HEK293 (cell line): ENCODE measurements at regions not wholly inside any gene's neighbourhood (a gene's known extent, or its start where the extent isn't known, plus 50 kb on each side); places are given as distances from the start of the nearest gene placed in this dataset.

ENCODE experiments used
- MYNN ChIP-seq: fragments of 450-650 bp; formaldehyde crosslinking; IDR thresholded peaks from 2 replicates; pipeline ENCODE4 v1.5.1; 2016; ENCODE audit warnings: missing biosample characterization, missing genetic modification characterization, borderline replicate concordance
- SP7 ChIP-seq: fragments of 450-650 bp; formaldehyde crosslinking; IDR thresholded peaks from 2 replicates; pipeline ENCODE4 v1.5.1; 2016; ENCODE audit warnings: missing biosample characterization, missing genetic modification characterization
- ZNF140 ChIP-seq: fragments of 450-650 bp; formaldehyde crosslinking; IDR thresholded peaks from 2 replicates; pipeline ENCODE4 v1.5.1; 2016; ENCODE audit warnings: missing biosample characterization, missing genetic modification characterization
- ZNF157 ChIP-seq: fragments of 450-650 bp; formaldehyde crosslinking; IDR thresholded peaks from 2 replicates; pipeline ENCODE4 v1.5.1; 2016; ENCODE audit warnings: missing biosample characterization, missing genetic modification characterization
- ZNF184 ChIP-seq: fragments of 450-650 bp; IDR thresholded peaks from 2 replicates; pipeline ENCODE4 v1.5.1; 2018; ENCODE audit warnings: missing biosample characterization, mild to moderate bottlenecking, missing genetic modification characterization
- ZNF837 ChIP-seq: fragments of 450-650 bp; formaldehyde crosslinking; IDR thresholded peaks from 2 replicates; pipeline ENCODE4 v1.5.1; 2016; ENCODE audit warnings: missing biosample characterization, missing genetic modification characterization
- TF ChIP-seq, protein P1 (sequence below): fragments of 450-650 bp; formaldehyde crosslinking; IDR thresholded peaks from 2 replicates; pipeline ENCODE4 v1.5.1; 2016; ENCODE audit warnings: missing biosample characterization, missing genetic modification characterization
- TF ChIP-seq, protein P2 (sequence below): sonication (generic); formaldehyde crosslinking; IDR thresholded peaks from 2 replicates; pipeline ENCODE4 v1.8.1; 2022; ENCODE audit warnings: mild to moderate bottlenecking, moderate library complexity, missing genetic modification reagents
- TF ChIP-seq, protein P3 (sequence below): fragments of 450-650 bp; formaldehyde crosslinking; IDR thresholded peaks from 2 replicates; pipeline ENCODE4 v1.5.1; 2016; ENCODE audit warnings: missing biosample characterization, missing genetic modification characterization
- TF ChIP-seq, protein P4 (sequence below): fragments of 450-650 bp; formaldehyde crosslinking; IDR thresholded peaks from 2 replicates; pipeline ENCODE4 v1.5.1; 2016; ENCODE audit warnings: missing biosample characterization, missing genetic modification characterization
- TF ChIP-seq, protein P5 (sequence below): fragments of 450-650 bp; formaldehyde crosslinking; IDR thresholded peaks from 2 replicates; pipeline ENCODE4 v1.5.1; 2016; ENCODE audit warnings: missing biosample characterization, missing genetic modification characterization, low read depth

DNA sequence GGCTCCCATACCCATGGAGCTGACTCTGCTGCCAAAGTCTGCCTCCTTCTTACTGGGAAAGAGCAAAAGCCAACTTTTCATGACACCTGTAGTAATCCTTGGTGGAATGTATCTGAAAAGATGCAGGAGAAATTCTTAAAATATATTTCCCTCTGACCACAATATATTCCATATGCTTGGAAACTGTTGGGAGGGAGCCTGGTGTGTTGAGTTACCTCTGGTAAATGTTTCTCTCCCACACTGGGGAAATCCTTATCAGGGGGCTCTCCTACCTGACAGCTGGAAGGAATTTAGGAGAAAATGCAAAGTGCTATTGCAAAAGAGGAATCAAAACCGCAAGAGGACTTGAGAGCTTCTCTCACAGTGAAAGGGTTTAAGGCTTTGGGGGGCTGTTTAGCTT lies 139.4 kb downstream of the TBX5 start:
- TF ChIP-seq, protein P1, sequence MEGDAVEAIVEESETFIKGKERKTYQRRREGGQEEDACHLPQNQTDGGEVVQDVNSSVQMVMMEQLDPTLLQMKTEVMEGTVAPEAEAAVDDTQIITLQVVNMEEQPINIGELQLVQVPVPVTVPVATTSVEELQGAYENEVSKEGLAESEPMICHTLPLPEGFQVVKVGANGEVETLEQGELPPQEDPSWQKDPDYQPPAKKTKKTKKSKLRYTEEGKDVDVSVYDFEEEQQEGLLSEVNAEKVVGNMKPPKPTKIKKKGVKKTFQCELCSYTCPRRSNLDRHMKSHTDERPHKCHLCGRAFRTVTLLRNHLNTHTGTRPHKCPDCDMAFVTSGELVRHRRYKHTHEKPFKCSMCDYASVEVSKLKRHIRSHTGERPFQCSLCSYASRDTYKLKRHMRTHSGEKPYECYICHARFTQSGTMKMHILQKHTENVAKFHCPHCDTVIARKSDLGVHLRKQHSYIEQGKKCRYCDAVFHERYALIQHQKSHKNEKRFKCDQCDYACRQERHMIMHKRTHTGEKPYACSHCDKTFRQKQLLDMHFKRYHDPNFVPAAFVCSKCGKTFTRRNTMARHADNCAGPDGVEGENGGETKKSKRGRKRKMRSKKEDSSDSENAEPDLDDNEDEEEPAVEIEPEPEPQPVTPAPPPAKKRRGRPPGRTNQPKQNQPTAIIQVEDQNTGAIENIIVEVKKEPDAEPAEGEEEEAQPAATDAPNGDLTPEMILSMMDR (tag by site-specific recombination): no peak
- TF ChIP-seq, protein P2, sequence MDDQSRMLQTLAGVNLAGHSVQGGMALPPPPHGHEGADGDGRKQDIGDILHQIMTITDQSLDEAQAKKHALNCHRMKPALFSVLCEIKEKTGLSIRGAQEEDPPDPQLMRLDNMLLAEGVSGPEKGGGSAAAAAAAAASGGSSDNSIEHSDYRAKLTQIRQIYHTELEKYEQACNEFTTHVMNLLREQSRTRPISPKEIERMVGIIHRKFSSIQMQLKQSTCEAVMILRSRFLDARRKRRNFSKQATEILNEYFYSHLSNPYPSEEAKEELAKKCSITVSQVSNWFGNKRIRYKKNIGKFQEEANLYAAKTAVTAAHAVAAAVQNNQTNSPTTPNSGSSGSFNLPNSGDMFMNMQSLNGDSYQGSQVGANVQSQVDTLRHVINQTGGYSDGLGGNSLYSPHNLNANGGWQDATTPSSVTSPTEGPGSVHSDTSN (CRISPR knock-in tag): no peak
- TF ChIP-seq, protein P3, sequence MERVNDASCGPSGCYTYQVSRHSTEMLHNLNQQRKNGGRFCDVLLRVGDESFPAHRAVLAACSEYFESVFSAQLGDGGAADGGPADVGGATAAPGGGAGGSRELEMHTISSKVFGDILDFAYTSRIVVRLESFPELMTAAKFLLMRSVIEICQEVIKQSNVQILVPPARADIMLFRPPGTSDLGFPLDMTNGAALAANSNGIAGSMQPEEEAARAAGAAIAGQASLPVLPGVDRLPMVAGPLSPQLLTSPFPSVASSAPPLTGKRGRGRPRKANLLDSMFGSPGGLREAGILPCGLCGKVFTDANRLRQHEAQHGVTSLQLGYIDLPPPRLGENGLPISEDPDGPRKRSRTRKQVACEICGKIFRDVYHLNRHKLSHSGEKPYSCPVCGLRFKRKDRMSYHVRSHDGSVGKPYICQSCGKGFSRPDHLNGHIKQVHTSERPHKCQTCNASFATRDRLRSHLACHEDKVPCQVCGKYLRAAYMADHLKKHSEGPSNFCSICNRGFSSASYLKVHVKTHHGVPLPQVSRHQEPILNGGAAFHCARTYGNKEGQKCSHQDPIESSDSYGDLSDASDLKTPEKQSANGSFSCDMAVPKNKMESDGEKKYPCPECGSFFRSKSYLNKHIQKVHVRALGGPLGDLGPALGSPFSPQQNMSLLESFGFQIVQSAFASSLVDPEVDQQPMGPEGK (tag by site-specific recombination): no peak
- TF ChIP-seq, protein P4, sequence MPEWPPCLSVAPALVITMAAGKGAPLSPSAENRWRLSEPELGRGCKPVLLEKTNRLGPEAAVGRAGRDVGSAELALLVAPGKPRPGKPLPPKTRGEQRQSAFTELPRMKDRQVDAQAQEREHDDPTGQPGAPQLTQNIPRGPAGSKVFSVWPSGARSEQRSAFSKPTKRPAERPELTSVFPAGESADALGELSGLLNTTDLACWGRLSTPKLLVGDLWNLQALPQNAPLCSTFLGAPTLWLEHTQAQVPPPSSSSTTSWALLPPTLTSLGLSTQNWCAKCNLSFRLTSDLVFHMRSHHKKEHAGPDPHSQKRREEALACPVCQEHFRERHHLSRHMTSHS (tag by site-specific recombination): no peak
- TF ChIP-seq ZNF157 (tag by site-specific recombination) (no peak), ZNF837 (no peak), ZNF140 (tag by site-specific recombination) (no peak), MYNN (tag by site-specific recombination) (no peak), ZNF184 (no peak), SP7 (tag by site-specific recombination) (no peak)
- TF ChIP-seq, protein P5, sequence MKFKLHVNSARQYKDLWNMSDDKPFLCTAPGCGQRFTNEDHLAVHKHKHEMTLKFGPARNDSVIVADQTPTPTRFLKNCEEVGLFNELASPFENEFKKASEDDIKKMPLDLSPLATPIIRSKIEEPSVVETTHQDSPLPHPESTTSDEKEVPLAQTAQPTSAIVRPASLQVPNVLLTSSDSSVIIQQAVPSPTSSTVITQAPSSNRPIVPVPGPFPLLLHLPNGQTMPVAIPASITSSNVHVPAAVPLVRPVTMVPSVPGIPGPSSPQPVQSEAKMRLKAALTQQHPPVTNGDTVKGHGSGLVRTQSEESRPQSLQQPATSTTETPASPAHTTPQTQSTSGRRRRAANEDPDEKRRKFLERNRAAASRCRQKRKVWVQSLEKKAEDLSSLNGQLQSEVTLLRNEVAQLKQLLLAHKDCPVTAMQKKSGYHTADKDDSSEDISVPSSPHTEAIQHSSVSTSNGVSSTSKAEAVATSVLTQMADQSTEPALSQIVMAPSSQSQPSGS (tag by site-specific recombination): no peak
